ENCODE measurements at regions not wholly inside any gene's neighbourhood (a gene's known extent, or its start where the extent isn't known, plus 50 kb on each side); places are given as distances from the start of the nearest gene placed in this dataset.

- BruUV-seq (replicated peaks), result no TSS peak
These were observed 340.0 kb downstream of the VPS13C start for GRCh38 chr15:61720197-61720704.

GRCh38 chr15:61715082-61715481 is 345.2 kb downstream of the VPS13C start:
- CTCF ChIA-PET, result no interaction called here
- no peak for DNase-seq (ENCODE audit: low read depth, low spot score)
- Histone ChIP-seq H4K20me1 (ENCODE audit: insufficient read depth) (no peaks in the 10 kb centered on the region), H3K79me2 (ENCODE audit: insufficient read depth, low read length) (no peaks in the 10 kb centered on the region), H3K4me1 (ENCODE audit: control insufficient read depth in 1 of 2, insufficient read depth in 2 of 2, low read length in 2 of 2) (no peaks in the 10 kb centered on the region), H3K9ac (ENCODE audit: low read length) (no peak overlapping the region), H3K9me2 (ENCODE audit: insufficient read depth) (no peaks in the 10 kb centered on the region), H3K27ac (ENCODE audit: low read depth, low read length) (no peak overlapping the region), H3K4me2 (ENCODE audit: low read length) (no peak overlapping the region), H3K27me3 (ENCODE audit: insufficient read depth, low read length) (peaks cover 11% of the 10 kb centered on the region; the same call in 1 of the 2 replicates), H3K4me3 (replicated peaks in 1 of 2; ENCODE audit: low read depth in 1 of 2, low read length in 2 of 2) (no peak overlapping the region), H3K36me3 (ENCODE audit: control insufficient read depth in 1 of 2, insufficient read depth in 2 of 2, low read length in 2 of 2) (no peaks in the 10 kb centered on the region), H3K9me3 (ENCODE audit: control insufficient read depth in 1 of 2, insufficient read depth in 1 of 2, low read depth in 1 of 2, low read length in 2 of 2) (no peaks in the 10 kb centered on the region), H2AFZ (ENCODE audit: low read depth, low read length, poor library complexity, severe bottlenecking) (no peak overlapping the region)
- no TSS peak for BruUV-seq (replicated peaks)
- POLR2A ChIA-PET, result no interaction called here
- RAD21 ChIA-PET (ENCODE audit: low non-redundant PET in 1 of 2, low total read pairs in 2 of 2, uncharacterized antibody in 2 of 2, unreplicated experiment in 2 of 2), result no interaction called here
- no peak for ATAC-seq
- intact Hi-C loops (cut with micrococcal nuclease), result no loop called here
- TF ChIP-seq CTCF (IDR thresholded peaks at IDR 0.05 in 2 of 3, conservative IDR thresholded peaks at IDR 0.05 in 1 of 3; ENCODE audit: borderline replicate concordance in 1 of 3, insufficient read depth in 1 of 3, low read depth in 2 of 3, low read length in 2 of 3), result no peak
- no peak for TF ChIP-seq ZBTB33 (IDR thresholded peaks at IDR 0.05; ENCODE audit: extremely low read depth, insufficient replicate concordance, low read length)
- no peak for TF ChIP-seq ELF1 (IDR thresholded peaks at IDR 0.05; ENCODE audit: borderline replicate concordance, low read depth)
- TF ChIP-seq ATF3 (IDR thresholded peaks at IDR 0.05), result no peak
- no peak for TF ChIP-seq REST (IDR thresholded peaks at IDR 0.05; ENCODE audit: low read depth)
- TF ChIP-seq ZFX (IDR thresholded peaks at IDR 0.05), result no peak

More at GRCh38 chr15:61720197-61720704, 340.0 kb downstream of the VPS13C start:
- no peak for TF ChIP-seq TCF7L2 (IDR thresholded peaks at IDR 0.05; ENCODE audit: borderline replicate concordance, extremely low read depth, insufficient read depth, insufficient read length)
- no peak for TF ChIP-seq SIN3A (IDR thresholded peaks at IDR 0.05; ENCODE audit: low read depth)
- no peak for TF ChIP-seq ATF3 (IDR thresholded peaks at IDR 0.05)
- no peak for TF ChIP-seq MAX (IDR thresholded peaks at IDR 0.05)
- TF ChIP-seq CEBPB (IDR thresholded peaks at IDR 0.05; ENCODE audit: low read depth), result no peak
- TF ChIP-seq CBX3 (IDR thresholded peaks at IDR 0.05; ENCODE audit: low read depth), result no peak
- TF ChIP-seq SP1 (IDR thresholded peaks at IDR 0.05; ENCODE audit: low read depth), result no peak
- no peak for TF ChIP-seq EGR1 (IDR thresholded peaks at IDR 0.05; ENCODE audit: low read depth)
- intact Hi-C loops (cut with micrococcal nuclease), result no loop called here
- H3K27ac ChIP-seq (ENCODE audit: low read depth, low read length), result no peak overlapping the region
- CTCF ChIA-PET, result no interaction called here
- no peaks in the 10 kb centered on the region for H3K9me3 ChIP-seq (ENCODE audit: control insufficient read depth in 1 of 2, insufficient read depth in 1 of 2, low read depth in 1 of 2, low read length in 2 of 2)
- no peaks in the 10 kb centered on the region for H4K20me1 ChIP-seq (ENCODE audit: insufficient read depth)
- no peaks in the 10 kb centered on the region for H3K79me2 ChIP-seq (ENCODE audit: insufficient read depth, low read length)
- H3K4me3 ChIP-seq (replicated peaks in 1 of 2; ENCODE audit: low read depth in 1 of 2, low read length in 2 of 2), result no peak overlapping the region
- DNase-seq (ENCODE audit: low read depth, low spot score), result no peak
- no peak for ATAC-seq
- H3K4me2 ChIP-seq (ENCODE audit: low read length), result no peak overlapping the region
- H3K9me2 ChIP-seq (ENCODE audit: insufficient read depth), result no peaks in the 10 kb centered on the region
- H2AFZ ChIP-seq (ENCODE audit: low read depth, low read length, poor library complexity, severe bottlenecking), result no peak overlapping the region
- H3K27me3 ChIP-seq (ENCODE audit: insufficient read depth, low read length), result peaks cover 33% of the 10 kb centered on the region
- RAD21 ChIA-PET (ENCODE audit: low non-redundant PET in 1 of 2, low total read pairs in 2 of 2, uncharacterized antibody in 2 of 2, unreplicated experiment in 2 of 2), result no interaction called here
- no peaks in the 10 kb centered on the region for H3K4me1 ChIP-seq (ENCODE audit: control insufficient read depth in 1 of 2, insufficient read depth in 2 of 2, low read length in 2 of 2)
- H3K9ac ChIP-seq (ENCODE audit: low read length), result no peak overlapping the region
- POLR2A ChIA-PET, result no interaction called here
- no peaks in the 10 kb centered on the region for H3K36me3 ChIP-seq (ENCODE audit: control insufficient read depth in 1 of 2, insufficient read depth in 2 of 2, low read length in 2 of 2)
